MG63 (cell line): ENCODE measurements at regions not wholly inside any gene's neighbourhood (a gene's known extent, or its start where the extent isn't known, plus 50 kb on each side); places are given as distances from the start of the nearest gene placed in this dataset.

ENCODE experiments used
- DNase-seq: peaks from one replicate; pipeline ENCODE4 v3.0.0-alpha.2; 2020
- H3K27me3 ChIP-seq: fragments of 250-450 bp; sonication (Bioruptor Pico); 2 replicates; pipeline ENCODE4 v1.5.1; 2020; ENCODE audit warnings: mild to moderate bottlenecking, moderate library complexity
- H3K36me3 ChIP-seq: fragments of 250-450 bp; sonication (Bioruptor Pico); 2 replicates; pipeline ENCODE4 v1.5.1; 2020; ENCODE audit warnings: mild to moderate bottlenecking, moderate library complexity
- H3K4me3 ChIP-seq: fragments of 250-450 bp; sonication (Bioruptor Pico); 2 replicates; pipeline ENCODE4 v1.5.1; 2020; ENCODE audit warnings: mild to moderate bottlenecking, moderate library complexity
- H3K9me3 ChIP-seq: fragments of 250-450 bp; sonication (Bioruptor Pico); 2 replicates; pipeline ENCODE4 v1.5.1; 2020; ENCODE audit warnings: mild to moderate bottlenecking, moderate library complexity

DNA sequence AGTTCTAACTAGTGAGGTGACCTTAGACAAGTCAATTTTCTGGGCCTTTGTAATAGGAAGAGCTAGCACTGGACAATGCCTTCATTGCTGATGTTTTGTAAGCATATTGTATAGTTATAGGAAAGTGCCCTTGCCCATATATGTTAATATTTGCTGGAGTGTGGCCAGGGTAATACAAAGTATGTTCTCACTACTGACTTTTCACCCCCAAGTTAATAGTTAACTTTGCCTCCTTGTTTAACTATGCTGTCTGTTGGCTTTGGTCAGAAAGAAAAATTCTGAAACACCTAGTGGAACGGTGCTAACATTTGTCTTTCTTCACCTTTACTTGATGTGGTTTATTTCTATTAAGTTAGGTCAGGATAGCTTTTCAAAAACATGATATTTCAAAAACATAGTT is 287.4 kb upstream of the CTNNB1 start:
- Histone ChIP-seq H3K27me3 (no peaks in the 10 kb centered on the region), H3K9me3 (no peaks in the 10 kb centered on the region), H3K36me3 (no peaks in the 10 kb centered on the region), H3K4me3 (no peak overlapping the region)
- no peak for DNase-seq

GRCh38 chr3:40912461-40912860 is 286.8 kb upstream of the CTNNB1 start:
- DNase-seq = no peak
- H3K36me3 ChIP-seq = no peaks in the 10 kb centered on the region
- no peaks in the 10 kb centered on the region for H3K9me3 ChIP-seq
- no peaks in the 10 kb centered on the region for H3K27me3 ChIP-seq
- H3K4me3 ChIP-seq = no peak overlapping the region

DNA sequence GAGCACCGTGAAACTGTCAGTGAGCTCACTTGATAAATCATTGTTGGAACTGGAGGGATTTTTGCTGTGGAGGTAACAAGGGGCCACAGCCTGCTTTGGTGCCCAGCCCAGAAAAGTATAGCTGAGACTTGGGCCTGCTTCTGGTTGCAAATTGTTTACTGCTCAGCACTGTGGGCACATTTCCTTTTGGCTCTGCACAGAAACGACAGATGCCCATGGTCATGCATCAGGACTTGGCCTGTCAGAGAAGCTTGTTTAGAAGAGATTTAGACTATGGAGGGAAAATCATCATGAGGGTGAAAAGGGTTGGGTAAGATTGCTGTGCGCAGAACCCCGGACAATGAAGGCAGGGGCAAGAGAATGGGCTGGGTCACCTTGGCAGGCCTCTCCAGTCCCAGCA is 286.1 kb upstream of the CTNNB1 start:
- Histone ChIP-seq H3K4me3 (no peak overlapping the region), H3K36me3 (no peaks in the 10 kb centered on the region), H3K9me3 (no peaks in the 10 kb centered on the region), H3K27me3 (no peaks in the 10 kb centered on the region)
- DNase-seq = no peak

- Histone ChIP-seq H3K9me3 (no peaks in the 10 kb centered on the region), H3K36me3 (no peaks in the 10 kb centered on the region), H3K4me3 (no peak overlapping the region), H3K27me3 (no peaks in the 10 kb centered on the region)
- no peak for DNase-seq
Measured at GRCh38 chr3:40913641-40914040, 285.7 kb upstream of the CTNNB1 start.

DNA sequence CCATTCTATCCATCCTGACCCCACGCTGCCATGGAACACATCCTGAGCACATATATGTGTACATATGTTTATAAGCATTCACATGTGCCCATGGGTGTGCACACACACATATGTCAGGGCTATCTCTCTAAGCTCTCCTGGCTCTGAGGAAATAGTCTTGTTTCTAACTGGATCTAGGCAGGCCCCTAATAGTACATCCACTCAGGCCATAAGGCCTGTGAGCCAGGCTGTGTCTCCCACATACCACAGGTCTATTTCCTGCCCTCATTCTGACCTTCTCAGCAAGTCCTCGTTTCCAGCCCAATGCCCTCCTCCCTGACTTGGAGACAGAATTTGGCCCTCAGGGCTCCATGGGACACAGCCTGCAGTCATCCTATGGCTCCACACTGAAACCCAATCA is 284.8 kb upstream of the CTNNB1 start:
- H3K36me3 ChIP-seq = no peaks in the 10 kb centered on the region
- H3K9me3 ChIP-seq = no peaks in the 10 kb centered on the region
- no peak overlapping the region for H3K4me3 ChIP-seq
- DNase-seq = no peak
- no peaks in the 10 kb centered on the region for H3K27me3 ChIP-seq

DNA sequence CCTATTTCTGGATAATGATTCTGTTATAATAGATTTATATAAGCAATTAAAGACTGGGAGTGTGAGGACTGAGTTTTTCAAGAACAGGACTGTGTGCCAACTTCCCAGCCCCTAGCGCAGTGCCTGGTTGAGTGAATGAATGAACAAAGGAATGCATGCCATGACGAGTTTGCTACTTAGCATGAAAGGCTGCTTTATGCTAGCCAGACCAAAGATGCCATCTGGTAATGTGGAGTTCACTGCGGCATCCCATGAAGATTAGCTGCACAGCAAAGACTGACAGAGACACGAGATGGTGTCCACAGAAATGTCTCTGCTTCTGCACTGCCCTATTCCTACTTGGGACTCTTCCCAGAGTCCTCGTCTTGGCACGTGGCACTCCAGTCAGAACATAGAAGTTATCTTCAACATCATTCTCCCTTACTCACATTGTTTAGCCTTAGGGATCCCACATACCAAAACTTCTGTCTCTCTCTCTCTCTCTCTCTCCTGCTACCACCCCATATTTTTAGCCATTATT is 283.9 kb upstream of the CTNNB1 start:
- Histone ChIP-seq H3K9me3 (no peaks in the 10 kb centered on the region), H3K27me3 (no peaks in the 10 kb centered on the region), H3K36me3 (no peaks in the 10 kb centered on the region), H3K4me3 (no peak overlapping the region)
- no peak for DNase-seq

DNA sequence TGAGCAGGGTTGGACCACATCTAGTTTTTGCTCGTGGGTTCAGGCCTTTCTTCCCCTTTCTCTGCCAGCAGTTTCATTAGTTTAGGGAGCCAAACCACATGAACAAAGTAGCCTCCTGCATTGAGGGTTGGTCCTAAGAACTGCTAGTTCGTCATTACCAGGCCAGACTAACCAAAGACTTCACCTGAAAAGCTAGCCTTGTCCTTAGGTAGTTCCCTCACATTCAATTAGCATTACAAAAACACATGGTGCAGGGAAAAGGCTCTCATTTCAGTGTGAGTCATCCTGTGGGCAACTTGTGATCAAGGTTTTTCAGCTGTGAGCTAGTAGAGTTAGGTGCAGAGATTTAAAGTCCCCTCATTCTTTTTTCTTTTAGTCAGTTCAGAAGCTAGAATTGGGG is 279.3 kb upstream of the CTNNB1 start:
- no peaks in the 10 kb centered on the region for H3K36me3 ChIP-seq
- H3K27me3 ChIP-seq = no peaks in the 10 kb centered on the region
- H3K4me3 ChIP-seq = no peak overlapping the region
- no peaks in the 10 kb centered on the region for H3K9me3 ChIP-seq
- DNase-seq = no peak

DNA sequence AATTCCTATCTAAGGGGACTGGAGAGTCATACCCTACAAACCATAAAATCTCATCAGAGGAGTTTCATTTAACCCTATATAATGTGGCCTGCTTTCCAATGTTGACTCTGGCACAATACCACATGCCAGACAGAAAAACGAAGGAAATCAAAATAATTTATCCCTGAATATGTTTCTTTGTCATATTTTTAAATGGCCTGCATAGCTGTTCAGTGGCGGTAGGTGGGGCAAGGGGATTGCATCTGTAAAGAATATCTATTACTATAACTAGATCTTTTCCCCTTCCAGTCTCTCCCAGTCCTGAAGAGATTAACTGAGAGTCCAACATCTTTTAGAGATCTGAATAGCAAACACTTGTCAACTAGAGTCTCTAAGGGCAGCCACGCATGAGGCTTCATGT is 278.1 kb upstream of the CTNNB1 start:
- no peak for DNase-seq
- H3K9me3 ChIP-seq = no peaks in the 10 kb centered on the region
- H3K27me3 ChIP-seq = no peaks in the 10 kb centered on the region
- H3K36me3 ChIP-seq = no peaks in the 10 kb centered on the region
- H3K4me3 ChIP-seq = no peak overlapping the region

DNA sequence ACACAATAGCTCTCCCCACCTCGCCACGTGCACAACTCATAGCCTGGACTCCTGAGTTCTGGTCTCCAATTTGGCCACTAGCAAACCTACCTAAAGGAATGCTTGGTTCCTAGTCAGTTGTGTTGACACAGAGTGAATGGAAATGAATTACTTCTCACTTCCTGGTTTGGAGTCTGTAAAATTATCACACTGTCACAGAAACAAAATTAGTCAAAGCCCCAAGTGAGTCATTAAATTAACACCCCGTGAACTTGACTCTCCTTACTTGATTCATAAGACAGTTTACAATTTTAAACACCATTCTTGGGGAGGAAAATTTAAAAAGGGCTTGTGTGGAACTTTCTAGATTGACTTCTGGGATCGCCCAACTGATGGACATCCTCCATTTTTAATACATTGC is 276.2 kb upstream of the CTNNB1 start:
- H3K27me3 ChIP-seq = no peaks in the 10 kb centered on the region
- H3K9me3 ChIP-seq = no peaks in the 10 kb centered on the region

GRCh38 chr3:40923651-40924050 is 275.7 kb upstream of the CTNNB1 start:
- no peaks in the 10 kb centered on the region for H3K36me3 ChIP-seq
- no peak overlapping the region for H3K4me3 ChIP-seq
- no peaks in the 10 kb centered on the region for H3K27me3 ChIP-seq
- no peaks in the 10 kb centered on the region for H3K9me3 ChIP-seq
- DNase-seq = no peak

More for the DNA sequence above, 276.2 kb upstream of the CTNNB1 start:
- Histone ChIP-seq H3K4me3 (no peak overlapping the region), H3K36me3 (no peaks in the 10 kb centered on the region)
- DNase-seq = no peak

GRCh38 chr3:40924559-40925141 is 274.7 kb upstream of the CTNNB1 start:
- Histone ChIP-seq H3K4me3 (no peak overlapping the region), H3K27me3 (no peaks in the 10 kb centered on the region), H3K36me3 (no peaks in the 10 kb centered on the region), H3K9me3 (no peaks in the 10 kb centered on the region)
- DNase-seq = no peak

- H3K4me3 ChIP-seq = no peak overlapping the region
- DNase-seq = no peak
- no peaks in the 10 kb centered on the region for H3K27me3 ChIP-seq
- no peaks in the 10 kb centered on the region for H3K9me3 ChIP-seq
- no peaks in the 10 kb centered on the region for H3K36me3 ChIP-seq
Measured at GRCh38 chr3:40925231-40925630, 274.1 kb upstream of the CTNNB1 start.

DNA sequence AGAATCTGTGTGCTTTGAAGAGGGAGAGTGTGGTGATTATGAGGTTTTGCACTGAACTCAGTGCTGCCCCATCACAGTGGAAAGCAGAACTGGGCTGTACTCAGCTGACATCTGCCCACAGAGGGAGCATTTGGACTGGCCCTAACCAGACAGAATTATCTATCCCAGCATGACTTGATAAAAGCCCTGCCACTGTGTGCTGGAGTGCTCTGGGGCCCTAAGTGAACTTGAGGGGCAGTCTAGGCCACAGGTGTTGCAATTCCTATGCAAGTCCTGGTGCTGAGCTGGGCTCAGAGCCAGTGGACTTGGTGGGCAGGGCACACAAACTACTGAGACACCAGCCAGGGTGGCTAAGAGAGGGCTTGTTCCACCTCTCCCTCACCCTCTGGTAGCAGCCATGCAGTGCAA is 269.2 kb upstream of the CTNNB1 start:
- no peak overlapping the region for H3K4me3 ChIP-seq
- no peaks in the 10 kb centered on the region for H3K9me3 ChIP-seq

GRCh38 chr3:40930756-40931155 is 268.5 kb upstream of the CTNNB1 start:
- DNase-seq = peak; percentile 10
- H3K27me3 ChIP-seq = no peaks in the 10 kb centered on the region
- no peak overlapping the region for H3K4me3 ChIP-seq
- no peaks in the 10 kb centered on the region for H3K36me3 ChIP-seq
- H3K9me3 ChIP-seq = no peaks in the 10 kb centered on the region

More for the DNA sequence above, 269.2 kb upstream of the CTNNB1 start:
- no peaks in the 10 kb centered on the region for H3K27me3 ChIP-seq
- H3K36me3 ChIP-seq = no peaks in the 10 kb centered on the region
- DNase-seq = no peak

DNA sequence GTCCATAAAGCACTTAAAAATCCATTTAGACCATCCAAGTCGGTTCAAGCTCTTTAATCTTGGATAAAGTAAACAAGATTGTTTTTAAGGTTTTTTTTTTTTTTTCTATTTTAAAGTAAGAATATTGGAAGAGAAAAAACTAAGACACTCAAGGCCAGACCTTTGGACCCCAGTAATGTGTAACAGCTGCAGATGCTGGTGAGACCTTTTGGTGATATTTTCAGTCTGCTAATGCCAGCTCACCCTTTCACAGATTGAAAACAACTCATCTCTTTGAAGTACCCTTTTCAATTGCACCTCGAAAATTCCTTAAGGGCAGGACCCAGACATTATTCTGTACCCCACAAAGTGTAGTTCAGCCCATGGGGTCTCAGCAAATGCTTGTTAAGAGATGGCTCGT is 260.7 kb upstream of the CTNNB1 start:
- Histone ChIP-seq H3K4me3 (no peak overlapping the region), H3K27me3 (no peaks in the 10 kb centered on the region), H3K36me3 (no peaks in the 10 kb centered on the region), H3K9me3 (no peaks in the 10 kb centered on the region)
- DNase-seq = no peak

GRCh38 chr3:40939030-40939740 is 260.1 kb upstream of the CTNNB1 start:
- Histone ChIP-seq H3K9me3 (no peaks in the 10 kb centered on the region), H3K4me3 (no peak overlapping the region), H3K36me3 (no peaks in the 10 kb centered on the region), H3K27me3 (no peaks in the 10 kb centered on the region)
- DNase-seq = no peak

DNA sequence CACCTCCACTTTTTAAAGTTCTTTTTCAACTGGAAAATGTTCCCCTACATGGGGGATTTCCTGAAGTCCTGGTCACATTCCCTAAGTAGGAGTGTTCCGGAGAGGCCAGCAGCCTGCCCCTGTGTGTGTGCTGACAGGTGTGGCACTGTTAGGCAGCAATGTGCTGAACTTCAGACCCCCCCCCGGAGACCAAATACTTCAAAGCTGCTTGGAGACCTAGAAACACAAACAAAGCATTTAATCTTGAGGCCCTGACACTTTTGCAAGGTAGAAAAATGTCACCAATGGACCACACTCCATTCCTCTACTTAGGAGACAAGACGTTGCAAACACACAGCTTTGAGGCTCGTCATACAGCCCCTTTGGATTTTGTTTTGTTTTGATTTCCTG is 259.6 kb upstream of the CTNNB1 start:
- DNase-seq = no peak
- Histone ChIP-seq H3K36me3 (no peaks in the 10 kb centered on the region), H3K27me3 (no peaks in the 10 kb centered on the region), H3K9me3 (no peaks in the 10 kb centered on the region), H3K4me3 (no peak overlapping the region)

- H3K9me3 ChIP-seq = no peaks in the 10 kb centered on the region
- H3K36me3 ChIP-seq = no peaks in the 10 kb centered on the region
- no peak overlapping the region for H3K4me3 ChIP-seq
- DNase-seq = no peak
- H3K27me3 ChIP-seq = no peaks in the 10 kb centered on the region
Measured at GRCh38 chr3:40940651-40941050, 258.7 kb upstream of the CTNNB1 start.
